NCI-H774 (cell line): ENCODE measurements at regions not wholly inside any gene's neighbourhood (a gene's known extent, or its start where the extent isn't known, plus 50 kb on each side); places are given as distances from the start of the nearest gene placed in this dataset.
"Not testable (repeated sequence)": the region's sequence is repeated elsewhere in the genome, so short reads cannot be mapped to it uniquely, and the experiment has no call there.

Experiments used
- DNase-seq: peaks from one replicate; lab custom pipeline; 2025; lab: John Stamatoyannopoulos, UW

GRCh38 chr1:214983126-214983869, 99.2 kb upstream of the KCNK2 start:
- DNase-seq, result no peak

GRCh38 chr1:214989341-214989740, 93.2 kb upstream of the KCNK2 start:
- no peak for DNase-seq

GRCh38 chr1:214990619-214991018, 91.9 kb upstream of the KCNK2 start:
- DNase-seq, result no peak

GRCh38 chr1:214991691-214992315, 90.7 kb upstream of the KCNK2 start:
- no peak for DNase-seq

- no peak for DNase-seq
Observed at GRCh38 chr1:214993419-214993818, 89.1 kb upstream of the KCNK2 start.

- DNase-seq, result no peak
Observed at GRCh38 chr1:214997685-214998084, 84.9 kb upstream of the KCNK2 start.

- no peak for DNase-seq
Observed at GRCh38 chr1:215001419-215002021, 81.0 kb upstream of the KCNK2 start.

- no peak for DNase-seq
Observed at GRCh38 chr1:215002471-215002870, 80.1 kb upstream of the KCNK2 start.

- no peak for DNase-seq
Observed at GRCh38 chr1:215003686-215004085, 78.9 kb upstream of the KCNK2 start.

GRCh38 chr1:215004121-215004827, 78.3 kb upstream of the KCNK2 start:
- DNase-seq, result no peak

GRCh38 chr1:215005078-215005477, 77.5 kb upstream of the KCNK2 start:
- no peak for DNase-seq

- no peak for DNase-seq
Observed at GRCh38 chr1:215005656-215006345, 76.7 kb upstream of the KCNK2 start.

GRCh38 chr1:215007880-215008279, 74.7 kb upstream of the KCNK2 start:
- no peak for DNase-seq

GRCh38 chr1:215018555-215018954, 64.0 kb upstream of the KCNK2 start:
- no peak for DNase-seq

GRCh38 chr1:215022204-215022603, 60.3 kb upstream of the KCNK2 start:
- DNase-seq, result no peak

- DNase-seq, result no peak
Observed at GRCh38 chr1:215022741-215023141, 59.8 kb upstream of the KCNK2 start.

GRCh38 chr1:215023155-215023832, 59.2 kb upstream of the KCNK2 start:
- DNase-seq, result no peak

- DNase-seq, result no peak
Observed at GRCh38 chr1:215028954-215029353, 53.6 kb upstream of the KCNK2 start.

GRCh38 chr1:215030581-215030980, 52.0 kb upstream of the KCNK2 start:
- not testable (repeated sequence) for DNase-seq

GRCh38 chr1:215031392-215031791, 51.1 kb upstream of the KCNK2 start:
- DNase-seq, result no peak
